Bronchial epithelial cell (primary cell): ENCODE measurements at regions not wholly inside any gene's neighbourhood (a gene's known extent, or its start where the extent isn't known, plus 50 kb on each side); places are given as distances from the start of the nearest gene placed in this dataset.

Experiments
- DNase-seq: peaks from one replicate; pipeline ENCODE4 v3.0.0-alpha.2; 2010; ENCODE audit warnings: low read depth
- FAIRE-seq: peaks from 2 replicates; lab custom pipeline; 2011; peaks lifted over from hg19 to GRCh38; lab: Jason Lieb, UNC
- H3K27me3 ChIP-seq: 2 replicates; pipeline ENCODE4 v1.5.1; 2011; ENCODE audit warnings: low read length; ENCODE audit not compliant: control insufficient read depth, insufficient read depth
- H3K36me3 ChIP-seq: 2 replicates; pipeline ENCODE4 v1.5.1; 2011; ENCODE audit warnings: low read length; ENCODE audit not compliant: control insufficient read depth, insufficient read depth
- H3K4me3 ChIP-seq: 2 replicates; pipeline ENCODE4 v1.5.1; 2011; ENCODE audit warnings: mild to moderate bottlenecking, low read depth, low read length, control low read depth
- TF ChIP-seq, protein P1 (sequence below): IDR thresholded peaks from 2 replicates; pipeline ENCODE4 v1.5.1; 2011; ENCODE audit warnings: mild to moderate bottlenecking, moderate library complexity, low read length, control low read depth, inconsistent platforms; ENCODE audit not compliant: insufficient read depth, severe bottlenecking

DNA sequence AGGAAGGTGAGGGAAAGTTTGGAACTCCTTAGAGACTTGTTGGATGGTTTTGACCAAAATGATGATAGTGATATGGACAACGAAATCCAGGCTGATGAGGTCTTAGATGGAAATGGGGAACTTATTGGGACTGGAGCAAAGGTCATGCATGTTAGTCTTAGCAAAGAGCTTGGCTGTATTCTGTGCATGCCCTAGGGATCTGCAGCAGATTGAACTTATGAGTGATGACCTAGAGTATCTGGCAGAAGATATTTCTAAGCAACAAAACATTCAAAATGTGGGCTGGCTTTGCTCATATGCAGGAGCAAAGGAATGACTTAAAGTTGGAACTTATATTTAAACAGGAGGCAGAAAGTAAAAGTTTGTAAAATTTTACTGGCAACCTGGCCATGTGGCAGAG lies 489.3 kb upstream of the DIPK2B start:
- DNase-seq (no peak), FAIRE-seq (no peak)
- H3K4me3 ChIP-seq, result no peak overlapping the region
- H3K36me3 ChIP-seq, result no peaks in the 10 kb centered on the region
- H3K27me3 ChIP-seq, result no peaks in the 10 kb centered on the region
- TF ChIP-seq, protein P1, sequence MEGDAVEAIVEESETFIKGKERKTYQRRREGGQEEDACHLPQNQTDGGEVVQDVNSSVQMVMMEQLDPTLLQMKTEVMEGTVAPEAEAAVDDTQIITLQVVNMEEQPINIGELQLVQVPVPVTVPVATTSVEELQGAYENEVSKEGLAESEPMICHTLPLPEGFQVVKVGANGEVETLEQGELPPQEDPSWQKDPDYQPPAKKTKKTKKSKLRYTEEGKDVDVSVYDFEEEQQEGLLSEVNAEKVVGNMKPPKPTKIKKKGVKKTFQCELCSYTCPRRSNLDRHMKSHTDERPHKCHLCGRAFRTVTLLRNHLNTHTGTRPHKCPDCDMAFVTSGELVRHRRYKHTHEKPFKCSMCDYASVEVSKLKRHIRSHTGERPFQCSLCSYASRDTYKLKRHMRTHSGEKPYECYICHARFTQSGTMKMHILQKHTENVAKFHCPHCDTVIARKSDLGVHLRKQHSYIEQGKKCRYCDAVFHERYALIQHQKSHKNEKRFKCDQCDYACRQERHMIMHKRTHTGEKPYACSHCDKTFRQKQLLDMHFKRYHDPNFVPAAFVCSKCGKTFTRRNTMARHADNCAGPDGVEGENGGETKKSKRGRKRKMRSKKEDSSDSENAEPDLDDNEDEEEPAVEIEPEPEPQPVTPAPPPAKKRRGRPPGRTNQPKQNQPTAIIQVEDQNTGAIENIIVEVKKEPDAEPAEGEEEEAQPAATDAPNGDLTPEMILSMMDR, result no peak

DNA sequence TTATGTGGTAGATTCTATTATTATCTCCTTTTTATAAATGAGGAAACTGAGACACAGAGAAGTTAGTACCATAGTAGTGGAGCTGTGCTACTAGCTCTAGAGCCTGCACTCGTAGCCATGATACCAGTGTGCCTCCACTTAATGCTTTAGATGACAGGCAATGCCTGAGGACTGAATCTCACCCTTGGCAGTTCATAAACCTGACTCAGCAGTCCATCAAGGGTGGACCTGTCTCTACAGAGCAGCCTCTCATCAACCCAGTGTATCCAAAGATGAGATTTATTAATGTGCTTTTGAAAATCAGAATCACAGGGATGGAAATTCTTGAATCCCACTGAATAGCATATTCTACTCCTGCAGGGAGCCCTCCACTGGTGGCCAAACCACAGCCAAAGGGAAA lies 483.2 kb upstream of the DIPK2B start:
- TF ChIP-seq, protein P1, result no peak
- FAIRE-seq (peak; percentile 50), DNase-seq (peak; percentile 4)

DNA sequence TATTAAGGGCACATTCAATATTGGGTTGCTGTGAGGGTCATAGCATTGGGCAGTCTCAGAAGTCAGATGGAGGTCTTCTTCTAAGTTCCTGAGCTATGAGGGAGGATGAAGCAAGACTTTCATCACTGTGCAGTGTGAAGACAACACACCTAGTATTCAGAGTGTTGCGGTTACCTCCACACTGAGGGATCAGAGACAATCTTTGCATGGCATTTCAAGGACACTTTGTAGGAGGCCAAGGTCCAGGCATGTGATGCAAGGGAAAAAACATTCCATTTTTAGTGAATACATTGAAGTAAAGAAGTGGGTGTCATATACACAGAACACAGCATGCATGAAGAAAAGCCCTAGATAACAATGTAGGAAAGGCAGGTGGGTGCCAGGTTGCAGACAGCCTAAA lies 481.2 kb upstream of the DIPK2B start:
- no peaks in the 10 kb centered on the region for H3K27me3 ChIP-seq
- no peaks in the 10 kb centered on the region for H3K36me3 ChIP-seq
- DNase-seq (no peak), FAIRE-seq (no peak)
- TF ChIP-seq, protein P1, result no peak
- H3K4me3 ChIP-seq, result no peak overlapping the region

More for the DNA sequence above, 483.2 kb upstream of the DIPK2B start:
- no peak overlapping the region for H3K4me3 ChIP-seq
- no peaks in the 10 kb centered on the region for H3K27me3 ChIP-seq
- H3K36me3 ChIP-seq, result no peaks in the 10 kb centered on the region

DNA sequence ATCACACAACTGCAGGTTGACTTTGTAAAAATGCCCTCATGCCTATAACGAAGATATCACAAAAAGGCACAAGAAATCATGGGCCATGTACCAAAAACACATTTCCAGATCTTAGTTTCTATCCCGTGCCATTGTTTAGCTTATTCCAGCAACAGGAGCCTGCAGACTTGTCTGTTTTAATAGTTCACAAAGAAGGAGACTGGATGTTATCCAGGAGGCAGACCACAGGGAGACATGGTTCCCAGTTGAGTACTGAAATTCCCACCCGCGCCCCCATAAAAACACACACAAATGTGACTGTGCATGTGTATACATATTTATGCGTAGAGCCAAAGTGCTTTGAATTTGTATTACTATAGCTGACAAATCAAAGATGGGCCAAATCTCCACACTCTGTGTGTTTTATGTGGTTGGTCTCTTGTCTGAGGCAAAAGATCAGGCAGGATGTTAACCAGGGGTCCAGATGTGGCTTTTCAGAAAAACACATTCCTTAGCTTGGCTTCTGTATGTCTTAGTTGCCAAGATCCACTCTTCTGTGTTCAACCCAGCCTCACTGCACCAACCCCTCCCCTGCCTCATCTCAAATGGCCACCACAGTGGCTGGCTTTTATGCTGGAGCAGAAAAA lies 469.2 kb upstream of the DIPK2B start:
- DNase-seq (no peak), FAIRE-seq (no peak)
- no peaks in the 10 kb centered on the region for H3K27me3 ChIP-seq
- TF ChIP-seq, protein P1, result no peak
- no peaks in the 10 kb centered on the region for H3K36me3 ChIP-seq
- H3K4me3 ChIP-seq, result no peak overlapping the region

DNA sequence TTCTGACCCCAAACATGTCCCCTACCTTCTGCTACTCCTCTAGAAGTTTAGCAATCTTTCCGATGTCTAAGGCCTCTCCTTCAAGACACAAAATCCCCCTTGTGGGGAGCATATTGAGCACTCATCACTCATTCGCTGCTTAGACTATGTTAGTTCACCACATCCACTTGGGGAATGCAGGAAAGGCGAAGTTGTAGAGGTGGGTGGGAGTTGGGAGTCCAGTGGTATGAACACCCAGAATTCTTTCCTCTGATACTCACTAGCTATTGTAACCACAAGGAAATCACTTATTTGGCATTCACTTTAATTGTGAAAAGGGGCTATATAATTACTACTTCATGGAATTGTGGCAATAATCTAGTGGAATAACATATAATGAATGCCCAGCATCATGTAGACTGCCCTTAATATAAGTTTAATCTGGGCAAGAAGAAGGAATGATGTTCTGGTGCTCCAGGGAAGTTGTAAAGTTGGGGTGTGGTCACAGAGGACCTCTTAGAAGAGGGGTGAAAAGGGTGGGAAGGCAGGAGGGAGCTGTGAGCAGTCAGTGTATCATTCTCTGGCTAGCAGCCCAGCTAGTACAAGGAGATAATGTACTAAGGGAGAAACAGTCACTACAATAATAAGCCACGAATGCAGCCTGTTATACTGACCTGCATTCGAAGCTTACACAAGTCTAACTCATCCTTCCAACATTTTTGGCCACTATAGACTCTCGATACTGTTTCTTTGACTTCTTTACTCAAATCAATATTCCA lies 468.2 kb upstream of the DIPK2B start:
- DNase-seq, result peak; percentile 75

More for the DNA sequence above, 468.2 kb upstream of the DIPK2B start:
- no peak for FAIRE-seq
- H3K27me3 ChIP-seq, result no peaks in the 10 kb centered on the region
- TF ChIP-seq, protein P1, result no peak
- H3K4me3 ChIP-seq, result no peak overlapping the region
- no peaks in the 10 kb centered on the region for H3K36me3 ChIP-seq
